ENCODE measurements at regions not wholly inside any gene's neighbourhood (a gene's known extent, or its start where the extent isn't known, plus 50 kb on each side); places are given as distances from the start of the nearest gene placed in this dataset.

DNA sequence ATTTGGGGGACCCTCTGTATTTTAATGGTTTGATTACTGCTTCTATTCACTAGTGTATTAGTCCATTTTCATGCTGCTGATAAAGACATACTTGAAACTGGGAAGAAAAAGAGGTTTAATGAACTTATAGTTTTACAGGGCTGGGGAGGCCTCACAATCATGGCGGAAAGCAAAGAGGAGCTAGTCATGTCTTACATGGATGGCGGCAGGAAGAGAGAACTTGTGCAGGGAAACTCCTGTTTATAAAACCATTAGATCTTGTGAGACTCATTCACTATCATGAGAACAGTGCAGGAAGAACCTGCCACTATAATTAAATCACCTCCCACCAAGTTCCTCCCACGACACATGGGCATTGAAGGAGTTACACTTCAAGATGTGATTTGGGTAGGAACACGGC is 464.5 kb upstream of the RGS18 start:
- H3K4me3 ChIP-seq: no peak overlapping the region
- H3K27me3 ChIP-seq (replicated peaks in 1 of 7): no peaks in the 10 kb centered on the region
- peaks cover 0 to 29% (median 0%) of the 10 kb centered on the region in 8 donors for H3K9me3 ChIP-seq
- H3K36me3 ChIP-seq: no peaks in the 10 kb centered on the region
- 78 to 85% (median 83%) methylated on average over 4 of the region's 4 CpGs for WGBS, 5 donors
- no peak overlapping the region for H3K27ac ChIP-seq
- no peaks in the 10 kb centered on the region for H3K4me1 ChIP-seq
- no peak for DNase-seq
- TF ChIP-seq POLR2A (IDR thresholded peaks at IDR 0.05) (no peak), POLR2AphosphoS5 (IDR thresholded peaks at IDR 0.05) (no peak)
- TF ChIP-seq, protein P1, sequence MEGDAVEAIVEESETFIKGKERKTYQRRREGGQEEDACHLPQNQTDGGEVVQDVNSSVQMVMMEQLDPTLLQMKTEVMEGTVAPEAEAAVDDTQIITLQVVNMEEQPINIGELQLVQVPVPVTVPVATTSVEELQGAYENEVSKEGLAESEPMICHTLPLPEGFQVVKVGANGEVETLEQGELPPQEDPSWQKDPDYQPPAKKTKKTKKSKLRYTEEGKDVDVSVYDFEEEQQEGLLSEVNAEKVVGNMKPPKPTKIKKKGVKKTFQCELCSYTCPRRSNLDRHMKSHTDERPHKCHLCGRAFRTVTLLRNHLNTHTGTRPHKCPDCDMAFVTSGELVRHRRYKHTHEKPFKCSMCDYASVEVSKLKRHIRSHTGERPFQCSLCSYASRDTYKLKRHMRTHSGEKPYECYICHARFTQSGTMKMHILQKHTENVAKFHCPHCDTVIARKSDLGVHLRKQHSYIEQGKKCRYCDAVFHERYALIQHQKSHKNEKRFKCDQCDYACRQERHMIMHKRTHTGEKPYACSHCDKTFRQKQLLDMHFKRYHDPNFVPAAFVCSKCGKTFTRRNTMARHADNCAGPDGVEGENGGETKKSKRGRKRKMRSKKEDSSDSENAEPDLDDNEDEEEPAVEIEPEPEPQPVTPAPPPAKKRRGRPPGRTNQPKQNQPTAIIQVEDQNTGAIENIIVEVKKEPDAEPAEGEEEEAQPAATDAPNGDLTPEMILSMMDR (IDR thresholded peaks at IDR 0.05 in 8 of 11, conservative IDR thresholded peaks at IDR 0.05 in 3 of 11): no peak
- intact Hi-C loops (cut with DNase I; ENCODE audit: low total_unique reads): no loop called here

GRCh38 chr1:191695865-191696264 is 462.4 kb upstream of the RGS18 start:
- Histone ChIP-seq H3K4me3 (no peak overlapping the region), H3K36me3 (no peaks in the 10 kb centered on the region), H3K9me3 (peaks cover 0 to 29% (median 0%) of the 10 kb centered on the region in 8 donors), H3K27ac (no peak overlapping the region), H3K4me1 (no peaks in the 10 kb centered on the region), H3K27me3 (replicated peaks in 1 of 7) (no peaks in the 10 kb centered on the region)
- intact Hi-C loops (cut with DNase I; ENCODE audit: low total_unique reads): no loop called here
- WGBS, 5 donors: 27 to 44% (median 32%) methylated on average over 2 of the region's 2 CpGs
- TF ChIP-seq, protein P1 (IDR thresholded peaks at IDR 0.05 in 8 of 11, conservative IDR thresholded peaks at IDR 0.05 in 3 of 11): no peak
- no peak for TF ChIP-seq POLR2A (IDR thresholded peaks at IDR 0.05)
- no peak for TF ChIP-seq POLR2AphosphoS5 (IDR thresholded peaks at IDR 0.05)
- DNase-seq: no peak

DNA sequence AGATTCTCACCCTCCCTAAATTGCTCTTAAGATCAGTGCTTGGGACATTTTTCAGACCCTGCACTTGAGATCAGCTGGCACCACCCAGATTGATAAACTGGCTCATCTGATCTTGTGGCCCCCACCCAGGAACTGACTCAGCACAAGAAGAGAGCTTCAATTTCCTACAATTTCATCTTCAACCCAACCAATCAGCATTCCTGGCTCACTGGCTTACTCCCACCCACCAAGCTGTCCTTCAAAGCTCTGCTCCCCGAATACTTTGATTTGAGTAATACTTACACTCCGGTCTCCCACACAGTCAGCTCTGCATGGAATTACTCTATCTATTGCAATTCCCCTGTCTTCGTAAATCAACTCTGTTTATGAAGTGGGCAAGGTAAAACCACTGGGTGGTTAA is 461.9 kb upstream of the RGS18 start:
- Histone ChIP-seq H3K4me3 (no peak overlapping the region), H3K27ac (no peak overlapping the region), H3K27me3 (replicated peaks in 1 of 7) (no peaks in the 10 kb centered on the region), H3K9me3 (peaks cover 0 to 29% (median 0%) of the 10 kb centered on the region in 8 donors), H3K4me1 (no peaks in the 10 kb centered on the region), H3K36me3 (no peaks in the 10 kb centered on the region)
- TF ChIP-seq POLR2AphosphoS5 (IDR thresholded peaks at IDR 0.05) (no peak), POLR2A (IDR thresholded peaks at IDR 0.05) (no peak)
- TF ChIP-seq, protein P1 (IDR thresholded peaks at IDR 0.05 in 8 of 11, conservative IDR thresholded peaks at IDR 0.05 in 3 of 11): no peak
- WGBS, 5 donors: 76 to 89% (median 83%) methylated on average over 3 of the region's 3 CpGs
- intact Hi-C loops (cut with DNase I; ENCODE audit: low total_unique reads): no loop called here
- DNase-seq: no peak

- H3K9me3 ChIP-seq: peaks cover 0 to 24% (median 0%) of the 10 kb centered on the region in 8 donors
- H3K36me3 ChIP-seq: no peaks in the 10 kb centered on the region
- H3K27me3 ChIP-seq (replicated peaks in 1 of 7): no peaks in the 10 kb centered on the region
- H3K4me1 ChIP-seq: no peaks in the 10 kb centered on the region
- intact Hi-C loops (cut with DNase I; ENCODE audit: low total_unique reads): no loop called here
- no peak overlapping the region for H3K27ac ChIP-seq
- TF ChIP-seq POLR2A (IDR thresholded peaks at IDR 0.05) (no peak), POLR2AphosphoS5 (IDR thresholded peaks at IDR 0.05) (no peak)
- TF ChIP-seq, protein P1 (IDR thresholded peaks at IDR 0.05 in 8 of 11, conservative IDR thresholded peaks at IDR 0.05 in 3 of 11): no peak
- H3K4me3 ChIP-seq: no peak overlapping the region
- no peak for DNase-seq
Observed at GRCh38 chr1:191697556-191697955, 460.7 kb upstream of the RGS18 start.
